Caki2 (cell line): ENCODE measurements at regions not wholly inside any gene's neighbourhood (a gene's known extent, or its start where the extent isn't known, plus 50 kb on each side); places are given as distances from the start of the nearest gene placed in this dataset.

Experiments used
- DNase-seq: peaks from one replicate; pipeline ENCODE4 v3.0.0-alpha.2; 2015; ENCODE audit warnings: low read depth
- in situ Hi-C: cut with HindIII; loops from 2 replicates; pipeline ENCODE4 v1.10.0; 2016; ENCODE audit warnings: low sequenced_read_pairs, low pct_unique_long_range_greater_than_20kb, mixed read lengths

- in situ Hi-C loops = no loop called here
- DNase-seq = no peak
Measured at GRCh38 chr19:29431332-29431731, 94.5 kb upstream of the VSTM2B start.

GRCh38 chr19:29432677-29433076, 93.1 kb upstream of the VSTM2B start:
- no peak for DNase-seq
- in situ Hi-C loops = no loop called here

DNA sequence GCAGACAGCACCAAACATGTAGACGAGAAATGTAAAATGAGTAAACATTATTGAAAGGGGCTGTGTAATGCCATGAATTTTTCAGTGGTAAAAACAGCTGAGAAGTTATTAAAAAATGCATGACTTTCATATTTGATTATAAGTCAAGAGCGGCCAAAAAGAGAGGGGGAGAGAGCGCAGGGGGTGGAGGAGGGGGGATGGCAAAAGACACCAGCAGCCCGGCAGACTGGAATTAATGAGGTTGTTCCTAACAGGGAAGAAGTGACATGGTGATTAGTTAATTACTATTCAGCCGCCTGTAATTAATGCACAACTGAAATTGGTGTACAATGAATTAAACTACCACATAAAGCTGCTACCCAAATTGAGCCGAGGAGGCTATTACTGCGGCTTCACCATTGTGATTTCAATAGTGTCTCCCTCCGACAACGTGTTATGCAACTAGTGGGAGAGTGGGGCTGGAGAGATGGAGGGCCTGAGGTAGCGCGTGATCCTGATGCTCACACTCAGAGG, 89.1 kb upstream of the VSTM2B start:
- in situ Hi-C loops = no loop called here
- no peak for DNase-seq

DNA sequence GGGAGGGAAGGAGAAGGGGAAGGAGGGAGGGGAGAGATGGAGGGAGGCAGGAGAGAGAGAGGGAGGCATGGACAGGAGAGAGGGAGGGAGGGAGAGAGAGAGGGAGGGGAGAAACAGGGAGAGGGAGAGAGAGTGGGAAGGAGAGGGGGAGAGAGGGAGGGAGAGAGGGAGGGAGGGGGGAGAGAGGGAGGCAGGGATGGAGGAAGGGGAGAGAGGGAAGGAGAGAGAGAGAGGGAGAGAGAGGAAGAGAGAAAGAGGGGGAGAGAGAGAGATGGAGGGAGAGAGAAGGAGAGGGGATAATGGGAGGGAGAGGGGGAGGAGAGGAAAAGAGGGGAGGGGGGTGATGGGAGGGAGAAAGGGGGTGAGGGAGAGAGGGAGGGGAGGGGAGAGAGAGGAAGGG, 86.8 kb upstream of the VSTM2B start:
- in situ Hi-C loops = no loop called here
- DNase-seq = no peak

DNA sequence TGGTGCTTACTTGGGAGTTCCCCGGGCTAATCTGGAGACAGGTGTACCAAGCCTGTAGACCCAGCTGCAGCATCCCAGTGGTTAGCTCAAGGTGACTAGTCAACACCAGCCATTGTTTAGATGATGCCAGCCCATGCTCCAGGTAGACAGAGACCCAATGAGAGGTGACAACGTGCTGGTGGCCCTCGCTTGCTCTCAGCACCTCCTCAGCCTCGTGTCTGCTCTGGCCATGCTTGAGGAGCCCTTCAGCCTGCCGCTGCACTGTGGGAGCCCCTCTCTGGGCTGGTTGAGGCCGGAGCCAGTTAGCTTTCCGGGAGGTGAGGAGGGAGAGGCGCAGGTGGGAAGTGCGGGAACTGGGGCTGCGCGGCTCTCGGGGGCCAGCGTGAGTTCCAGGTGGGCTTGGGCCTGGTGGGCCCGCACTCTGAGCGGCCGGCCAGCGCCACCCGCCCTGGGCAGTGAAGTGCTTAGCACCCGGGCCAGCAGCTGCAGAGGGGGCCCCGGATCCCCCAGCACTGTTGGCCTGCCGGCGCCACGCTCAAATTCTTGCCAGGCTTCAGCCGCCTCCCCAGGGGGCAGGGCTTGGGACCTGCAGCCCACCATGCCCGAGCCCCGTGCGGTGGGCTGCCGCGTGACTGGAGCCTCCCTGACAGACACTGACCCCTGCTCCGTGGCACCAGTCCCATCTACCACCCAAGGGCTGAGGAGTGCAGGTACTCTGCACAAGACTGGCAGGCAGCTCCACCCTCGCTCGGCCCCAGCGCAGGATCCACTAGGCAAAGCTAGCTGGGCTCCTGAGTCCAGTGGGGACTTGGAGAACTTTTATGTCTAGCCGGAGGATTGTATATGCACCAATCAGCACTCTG, 85.9 kb upstream of the VSTM2B start:
- in situ Hi-C loops = no loop called here
- DNase-seq = no peak

- DNase-seq = no peak
- in situ Hi-C loops = no loop called here
Measured at GRCh38 chr19:29442094-29442493, 83.7 kb upstream of the VSTM2B start.

DNA sequence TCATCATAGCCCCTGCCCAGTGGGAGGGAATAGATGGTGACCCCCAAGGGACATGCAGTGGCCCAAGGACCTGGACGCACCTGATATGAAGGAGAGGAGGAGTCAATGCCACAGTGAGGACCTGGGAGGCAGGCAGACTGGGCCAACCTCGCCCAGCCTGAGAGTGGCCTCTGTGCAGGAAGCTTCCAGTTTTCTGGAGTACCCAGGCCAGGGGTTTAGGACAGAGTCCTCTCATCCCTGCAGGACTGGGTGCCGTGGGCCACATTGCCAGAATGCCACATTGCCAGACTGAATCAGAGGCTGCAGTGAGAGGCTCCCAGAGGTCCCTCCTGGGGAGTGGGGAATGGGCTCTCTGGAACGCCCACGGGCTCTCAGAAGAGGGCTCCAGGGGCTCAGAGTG, 82.9 kb upstream of the VSTM2B start:
- in situ Hi-C loops = no loop called here
- no peak for DNase-seq

GRCh38 chr19:29445246-29445645, 80.5 kb upstream of the VSTM2B start:
- in situ Hi-C loops = no loop called here
- DNase-seq = no peak

- DNase-seq = no peak
- in situ Hi-C loops = no loop called here
Measured at GRCh38 chr19:29446361-29446760, 79.4 kb upstream of the VSTM2B start.

DNA sequence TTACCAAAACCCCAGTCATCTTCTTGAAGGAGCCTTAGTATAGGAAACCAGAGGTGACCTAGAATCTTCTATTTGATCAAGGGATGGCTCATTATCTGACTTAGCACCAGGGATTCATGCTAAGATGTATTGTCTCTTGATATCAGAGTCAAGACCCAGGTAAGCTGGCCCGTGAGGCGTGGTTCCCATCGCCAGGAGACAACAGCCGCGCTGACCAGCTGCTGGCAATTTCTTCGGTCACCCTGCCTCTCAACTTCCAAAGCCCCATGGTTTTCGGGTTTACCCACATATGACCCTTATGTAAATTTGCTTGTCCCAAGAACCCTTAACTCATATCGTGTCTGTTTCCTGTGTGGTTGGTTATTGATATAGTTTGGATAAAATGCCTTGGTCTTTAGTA, 77.7 kb upstream of the VSTM2B start:
- in situ Hi-C loops = no loop called here
- no peak for DNase-seq

DNA sequence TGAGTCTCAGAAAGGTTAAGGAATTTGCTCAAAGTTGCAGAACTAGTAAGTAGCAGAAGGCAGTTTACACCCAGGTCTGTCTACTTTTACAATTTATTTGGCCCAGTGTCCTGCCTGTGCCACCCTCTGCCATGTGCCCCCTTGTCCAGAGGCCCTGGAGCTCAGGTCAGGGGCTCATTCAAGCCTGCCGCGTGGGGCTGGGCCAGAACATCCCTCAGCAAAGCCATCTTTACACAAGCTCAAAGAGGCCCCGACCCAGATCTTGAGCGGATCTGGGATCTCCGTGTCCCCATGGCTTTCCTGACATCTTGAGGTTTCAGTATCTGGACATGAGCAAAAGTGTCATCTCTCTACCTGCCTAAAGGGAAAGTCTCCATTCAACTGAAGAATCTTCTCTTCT, 76.4 kb upstream of the VSTM2B start:
- DNase-seq = no peak
- in situ Hi-C loops = no loop called here

GRCh38 chr19:29450306-29450705, 75.5 kb upstream of the VSTM2B start:
- in situ Hi-C loops = no loop called here
- DNase-seq = no peak

DNA sequence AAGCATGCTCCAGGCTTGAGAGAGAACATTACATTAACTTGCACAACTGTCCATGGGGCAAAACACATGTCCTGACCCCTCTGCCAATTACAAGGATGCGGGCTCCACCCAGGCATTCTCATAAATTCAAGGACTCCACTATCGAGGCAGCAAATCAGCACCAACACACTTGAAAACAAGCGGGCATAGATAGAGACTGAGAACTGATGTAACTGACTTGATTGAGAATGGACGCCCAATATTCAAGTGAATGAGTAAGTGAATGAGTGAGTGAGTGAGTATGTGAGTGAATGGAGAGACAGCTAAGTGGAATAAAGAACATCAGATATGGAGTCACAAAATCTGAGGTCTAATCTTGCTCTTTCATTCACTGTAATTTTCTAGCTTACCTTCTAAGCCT, 75.0 kb upstream of the VSTM2B start:
- DNase-seq = no peak
- in situ Hi-C loops = no loop called here

- DNase-seq = no peak
- in situ Hi-C loops = no loop called here
Measured at GRCh38 chr19:29454109-29454508, 71.7 kb upstream of the VSTM2B start.

- in situ Hi-C loops = no loop called here
- DNase-seq = no peak
Measured at GRCh38 chr19:29457413-29457812, 68.4 kb upstream of the VSTM2B start.

DNA sequence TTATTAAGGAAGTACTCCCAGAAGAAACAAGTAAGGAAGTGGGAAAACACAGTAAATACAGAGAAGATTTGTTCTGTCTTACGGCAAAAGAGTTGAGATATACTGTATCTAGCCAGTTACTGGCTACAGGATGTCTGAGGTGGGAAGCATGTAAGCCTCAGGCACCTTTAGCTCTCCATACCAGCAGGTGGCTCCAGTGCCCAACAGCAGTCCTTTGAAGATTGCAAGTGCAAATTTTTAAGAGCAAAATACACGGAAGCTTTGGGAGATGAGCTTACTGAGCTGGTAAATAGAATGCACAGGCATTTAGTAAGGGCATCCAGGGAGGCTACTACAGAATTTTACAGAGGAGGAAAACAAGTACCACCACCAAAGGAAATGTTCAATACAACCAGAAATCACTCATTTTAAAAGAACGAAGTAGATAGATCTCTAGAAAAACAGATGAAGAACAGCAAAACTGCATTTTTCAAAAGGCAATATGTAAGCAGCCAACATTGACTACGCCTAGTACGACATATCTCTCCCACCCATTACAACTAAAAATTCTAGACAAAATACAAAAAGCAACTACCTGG, 57.9 kb upstream of the VSTM2B start:
- in situ Hi-C loops = no loop called here
- DNase-seq = peak; percentile 15

- in situ Hi-C loops = no loop called here
- no peak for DNase-seq
Measured at GRCh38 chr19:29475469-29475868, 50.3 kb upstream of the VSTM2B start.
